GM12875 (cell line): ENCODE measurements at regions not wholly inside any gene's neighbourhood (a gene's known extent, or its start where the extent isn't known, plus 50 kb on each side); places are given as distances from the start of the nearest gene placed in this dataset.

ENCODE experiments used
- H3K4me3 ChIP-seq: one replicate; pipeline ENCODE4 v1.5.1; 2011; ENCODE audit warnings: low read depth, low read length, control low read depth
- TF ChIP-seq, protein P1 (sequence below): IDR thresholded peaks from 2 replicates; pipeline ENCODE4 v1.5.1; 2011; ENCODE audit warnings: low read depth, mild to moderate bottlenecking, control low read depth, inconsistent platforms, low read length, moderate library complexity, borderline replicate concordance; ENCODE audit not compliant: insufficient read depth

DNA sequence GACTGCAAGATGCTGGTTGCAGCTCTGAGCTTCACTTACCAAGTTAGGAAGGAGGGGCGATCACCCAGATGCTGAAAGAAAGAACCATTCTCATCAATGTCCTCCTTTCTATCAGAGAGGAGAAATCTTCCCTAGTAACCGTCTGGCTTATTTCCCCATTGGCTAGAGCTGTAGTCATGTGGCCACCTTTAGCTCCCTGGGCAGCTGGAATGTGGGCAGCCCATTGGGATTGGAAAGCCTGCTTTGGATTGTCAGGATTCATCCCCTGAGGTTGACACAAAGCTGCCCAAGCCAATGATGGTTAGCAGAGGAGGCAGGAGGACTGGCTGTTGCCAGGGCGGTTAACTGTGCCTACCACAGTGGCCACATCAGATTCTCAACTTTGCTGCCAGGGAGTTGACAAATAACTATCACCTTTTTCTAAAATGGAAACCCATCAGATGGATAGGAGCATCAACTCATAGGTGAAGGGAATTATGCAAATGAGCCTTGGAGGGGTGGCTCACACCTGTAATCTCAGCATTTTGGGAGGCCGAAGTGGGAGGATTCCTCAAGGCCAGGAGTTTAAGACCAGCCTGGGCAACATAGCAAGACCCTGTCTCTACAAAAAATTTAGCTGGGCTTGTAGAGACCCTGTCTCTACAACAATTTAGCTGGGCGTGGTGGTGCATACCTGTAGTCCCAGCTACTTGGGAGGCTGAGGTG is 206.4 kb upstream of the GALNT17 start:
- no peak overlapping the region for H3K4me3 ChIP-seq

DNA sequence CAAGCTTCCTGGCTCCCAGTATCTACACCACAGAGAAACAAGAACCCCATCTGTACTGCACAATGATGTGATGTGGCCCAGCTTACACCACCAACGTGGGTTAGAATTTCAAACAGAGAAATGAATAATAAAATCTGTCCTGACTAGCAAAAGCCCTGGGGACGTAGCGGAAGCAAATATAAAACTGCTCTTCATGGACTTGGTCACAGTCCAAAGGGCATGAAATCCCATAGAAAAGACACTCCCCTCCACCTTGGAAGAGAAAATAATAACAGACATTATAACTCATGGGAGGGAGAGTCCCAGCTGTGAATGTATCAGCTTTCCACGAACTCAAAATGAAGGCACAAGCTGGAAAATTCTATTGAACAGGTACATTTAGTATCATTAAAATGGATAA is 205.3 kb upstream of the GALNT17 start:
- H3K4me3 ChIP-seq, result no peak overlapping the region
- TF ChIP-seq, protein P1, sequence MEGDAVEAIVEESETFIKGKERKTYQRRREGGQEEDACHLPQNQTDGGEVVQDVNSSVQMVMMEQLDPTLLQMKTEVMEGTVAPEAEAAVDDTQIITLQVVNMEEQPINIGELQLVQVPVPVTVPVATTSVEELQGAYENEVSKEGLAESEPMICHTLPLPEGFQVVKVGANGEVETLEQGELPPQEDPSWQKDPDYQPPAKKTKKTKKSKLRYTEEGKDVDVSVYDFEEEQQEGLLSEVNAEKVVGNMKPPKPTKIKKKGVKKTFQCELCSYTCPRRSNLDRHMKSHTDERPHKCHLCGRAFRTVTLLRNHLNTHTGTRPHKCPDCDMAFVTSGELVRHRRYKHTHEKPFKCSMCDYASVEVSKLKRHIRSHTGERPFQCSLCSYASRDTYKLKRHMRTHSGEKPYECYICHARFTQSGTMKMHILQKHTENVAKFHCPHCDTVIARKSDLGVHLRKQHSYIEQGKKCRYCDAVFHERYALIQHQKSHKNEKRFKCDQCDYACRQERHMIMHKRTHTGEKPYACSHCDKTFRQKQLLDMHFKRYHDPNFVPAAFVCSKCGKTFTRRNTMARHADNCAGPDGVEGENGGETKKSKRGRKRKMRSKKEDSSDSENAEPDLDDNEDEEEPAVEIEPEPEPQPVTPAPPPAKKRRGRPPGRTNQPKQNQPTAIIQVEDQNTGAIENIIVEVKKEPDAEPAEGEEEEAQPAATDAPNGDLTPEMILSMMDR, result no peak

More for the DNA sequence above, 206.4 kb upstream of the GALNT17 start:
- TF ChIP-seq, protein P1, result no peak

DNA sequence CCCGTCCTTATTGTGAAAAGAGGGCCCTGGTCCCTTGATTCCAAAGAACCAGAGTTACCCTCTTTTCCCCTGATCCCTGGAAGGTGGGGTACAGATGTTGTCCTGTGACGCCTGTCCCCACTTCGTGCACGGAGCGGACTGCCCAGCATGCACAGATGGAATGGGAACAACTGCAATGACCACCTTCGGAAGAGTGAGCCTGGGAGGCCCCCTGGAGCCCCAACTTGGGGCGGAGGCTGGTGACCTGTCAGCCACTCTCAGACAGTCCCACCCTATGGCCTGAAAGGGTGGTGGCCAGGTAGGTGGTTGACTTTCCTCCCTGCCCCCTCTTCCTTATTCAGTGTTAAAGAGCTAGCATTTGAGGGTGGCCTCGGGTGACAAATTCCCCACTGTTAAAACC is 196.6 kb upstream of the GALNT17 start:
- TF ChIP-seq, protein P1, result no peak

DNA sequence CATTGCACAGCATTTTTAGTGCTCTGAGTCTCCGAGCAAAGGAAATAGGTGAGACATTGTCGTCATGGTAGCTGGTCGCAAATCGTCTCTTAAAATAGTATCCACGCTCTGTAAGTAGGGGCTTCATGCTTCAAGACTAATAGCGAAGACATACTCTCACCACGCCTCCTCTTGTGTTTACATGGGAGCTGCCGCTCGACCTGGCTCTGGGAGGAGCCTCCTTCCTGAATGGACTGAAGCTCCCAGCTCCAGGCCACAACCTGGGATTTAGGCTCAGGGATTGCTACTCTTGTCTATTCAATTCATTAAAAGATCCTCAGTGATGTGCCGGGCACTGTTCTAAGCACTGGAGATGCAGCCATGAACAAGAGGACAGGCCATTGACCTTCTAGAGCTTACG is 196.1 kb upstream of the GALNT17 start:
- H3K4me3 ChIP-seq, result no peak overlapping the region
- TF ChIP-seq, protein P1, result no peak

More for the DNA sequence above, 196.6 kb upstream of the GALNT17 start:
- no peak overlapping the region for H3K4me3 ChIP-seq

DNA sequence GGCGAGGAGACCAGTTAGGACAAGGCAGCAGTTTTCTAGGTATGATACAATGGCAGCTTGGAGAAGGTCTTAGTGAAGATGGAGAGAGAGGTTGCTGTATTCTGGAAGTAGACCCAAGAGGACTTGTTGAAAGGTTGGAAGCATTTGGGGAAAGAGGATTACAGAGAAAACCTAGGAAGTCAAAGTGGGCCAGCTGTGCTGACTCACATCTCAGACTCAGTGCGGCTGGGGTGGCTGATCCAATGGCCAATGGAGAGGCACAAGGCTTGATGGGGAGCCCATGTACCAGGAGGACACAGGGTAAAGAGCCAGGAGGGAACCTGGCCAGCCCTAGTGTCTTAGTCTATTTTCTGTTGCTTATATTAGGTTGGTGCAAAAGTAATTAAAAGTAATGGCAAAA is 194.5 kb upstream of the GALNT17 start:
- TF ChIP-seq, protein P1, result no peak
- no peak overlapping the region for H3K4me3 ChIP-seq

DNA sequence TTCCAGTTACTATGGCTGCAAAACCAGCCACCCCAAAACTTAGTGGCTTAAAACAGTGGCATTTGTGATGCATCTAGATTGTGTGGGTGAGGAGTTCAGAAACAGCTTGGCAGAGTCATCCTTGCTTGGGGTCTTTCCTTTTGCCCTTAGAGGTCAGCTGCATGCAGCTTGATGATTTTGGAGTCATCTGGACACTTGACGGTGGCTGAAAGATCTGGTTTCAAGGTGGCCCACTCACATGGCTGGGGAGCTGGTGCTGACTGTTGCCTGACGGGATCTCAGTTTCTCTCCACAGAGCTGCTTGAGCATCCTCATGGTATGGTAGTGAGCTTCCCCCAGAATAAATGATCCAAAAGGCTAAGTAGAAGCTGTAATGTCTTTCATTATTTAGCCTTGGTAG is 191.3 kb upstream of the GALNT17 start:
- TF ChIP-seq, protein P1, result no peak
- no peak overlapping the region for H3K4me3 ChIP-seq

DNA sequence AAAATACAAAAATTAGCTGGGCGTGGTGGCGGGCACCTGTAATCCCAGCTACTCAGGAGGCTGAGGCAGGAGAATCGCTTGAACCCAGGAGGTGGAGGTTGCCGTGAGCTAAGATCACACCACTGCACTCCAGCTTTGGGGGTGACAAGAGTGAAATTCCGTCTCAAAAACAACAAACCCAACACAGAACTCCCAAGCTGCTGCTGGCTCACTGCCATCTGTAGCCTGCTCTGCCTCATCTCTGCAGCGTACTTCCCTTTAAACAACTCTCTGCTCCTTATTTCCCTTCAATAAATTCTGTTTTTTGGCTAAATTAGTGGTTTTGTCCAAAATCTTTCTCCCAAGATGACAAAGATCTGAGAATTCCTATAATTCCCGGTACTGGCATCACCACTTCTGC is 189.2 kb upstream of the GALNT17 start:
- TF ChIP-seq, protein P1, result no peak
- no peak overlapping the region for H3K4me3 ChIP-seq
